ENCODE measurements at regions not wholly inside any gene's neighbourhood (a gene's known extent, or its start where the extent isn't known, plus 50 kb on each side); places are given as distances from the start of the nearest gene placed in this dataset.

DNA sequence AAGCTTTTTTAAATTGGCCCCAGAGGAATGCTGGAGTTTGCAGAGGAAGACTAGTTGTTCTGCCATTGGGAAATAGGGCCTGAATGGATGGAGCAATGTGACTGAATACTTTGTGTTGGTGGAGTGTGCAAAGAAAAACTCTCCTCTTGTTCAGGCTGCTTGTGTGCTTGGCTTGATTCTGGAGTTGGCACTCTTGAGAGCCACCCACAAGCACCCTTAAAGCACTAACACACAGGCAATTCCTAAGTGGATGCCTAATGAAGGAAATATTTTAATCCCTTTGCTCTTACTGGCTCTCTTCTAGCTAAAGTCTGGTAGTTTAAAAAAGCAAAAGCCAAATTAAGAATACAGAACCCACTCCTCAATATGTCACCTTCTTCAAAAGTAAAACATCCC, 304.4 kb upstream of the C2CD4B start:
- TF ChIP-seq, protein P1, sequence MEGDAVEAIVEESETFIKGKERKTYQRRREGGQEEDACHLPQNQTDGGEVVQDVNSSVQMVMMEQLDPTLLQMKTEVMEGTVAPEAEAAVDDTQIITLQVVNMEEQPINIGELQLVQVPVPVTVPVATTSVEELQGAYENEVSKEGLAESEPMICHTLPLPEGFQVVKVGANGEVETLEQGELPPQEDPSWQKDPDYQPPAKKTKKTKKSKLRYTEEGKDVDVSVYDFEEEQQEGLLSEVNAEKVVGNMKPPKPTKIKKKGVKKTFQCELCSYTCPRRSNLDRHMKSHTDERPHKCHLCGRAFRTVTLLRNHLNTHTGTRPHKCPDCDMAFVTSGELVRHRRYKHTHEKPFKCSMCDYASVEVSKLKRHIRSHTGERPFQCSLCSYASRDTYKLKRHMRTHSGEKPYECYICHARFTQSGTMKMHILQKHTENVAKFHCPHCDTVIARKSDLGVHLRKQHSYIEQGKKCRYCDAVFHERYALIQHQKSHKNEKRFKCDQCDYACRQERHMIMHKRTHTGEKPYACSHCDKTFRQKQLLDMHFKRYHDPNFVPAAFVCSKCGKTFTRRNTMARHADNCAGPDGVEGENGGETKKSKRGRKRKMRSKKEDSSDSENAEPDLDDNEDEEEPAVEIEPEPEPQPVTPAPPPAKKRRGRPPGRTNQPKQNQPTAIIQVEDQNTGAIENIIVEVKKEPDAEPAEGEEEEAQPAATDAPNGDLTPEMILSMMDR (IDR thresholded peaks at IDR 0.05): no peak
- TF ChIP-seq POLR2A (IDR thresholded peaks at IDR 0.05): no peak

Measured in heart left ventricle (tissue), 13 donors.